CD4-positive, CD25-positive, alpha-beta regulatory T cell (primary cell): ENCODE measurements at regions not wholly inside any gene's neighbourhood (a gene's known extent, or its start where the extent isn't known, plus 50 kb on each side); places are given as distances from the start of the nearest gene placed in this dataset.

ENCODE experiments used
- ATAC-seq, 2 donors: fragments of 150-1000 bp; cut with Tn5 transposase; one replicate each; pipeline ENCODE4 v1.10.0; 2021; ENCODE audit warnings: low read depth in 2 of 2, moderate number of reproducible peaks in 2 of 2, moderate library complexity in 1 of 2
- DNase-seq, 3 donors: peaks; one replicate each; pipeline versions ENCODE4 v3.0.0 to v3.0.0-alpha.2; 2012 to 2022; ENCODE audit warnings: mixed read lengths in 1 of 3
- H3K27ac ChIP-seq: one replicate; pipeline ENCODE4 v1.7.0; 2013; ENCODE audit warnings: mild to moderate bottlenecking, low read length; ENCODE audit not compliant: insufficient read depth, poor library complexity, severe bottlenecking
- H3K27me3 ChIP-seq: one replicate; pipeline ENCODE4 v1.7.0; 2013; ENCODE audit warnings: low read length; ENCODE audit not compliant: control insufficient read depth, insufficient read depth
- H3K36me3 ChIP-seq: one replicate; pipeline ENCODE4 v1.7.0; 2013; ENCODE audit warnings: mild to moderate bottlenecking, low read length, moderate library complexity; ENCODE audit not compliant: control insufficient read depth, insufficient read depth
- H3K4me1 ChIP-seq: 2 replicates; pipeline ENCODE4 v1.7.0; 2013; ENCODE audit warnings: mild to moderate bottlenecking, low read length; ENCODE audit not compliant: insufficient read depth, control insufficient read depth, poor library complexity, severe bottlenecking
- H3K4me3 ChIP-seq: one replicate; pipeline ENCODE4 v1.7.0; 2013; ENCODE audit warnings: low read depth, mild to moderate bottlenecking, low read length, moderate library complexity
- H3K9me3 ChIP-seq, 2 experiments: 1 replicate in 1 of 2; 2 replicates in 1 of 2; pipeline ENCODE4 v1.7.0; 2013; ENCODE audit warnings: low read length in 2 of 2, mild to moderate bottlenecking in 1 of 2, moderate library complexity in 1 of 2; ENCODE audit not compliant: control insufficient read depth in 2 of 2
- H3K27ac Mint-ChIP-seq, 3 donors: one replicate each; pipeline ENCODE4 v1.8.0; 2020 to 2022; ENCODE audit warnings: mild to moderate bottlenecking in 3 of 3, mixed read lengths in 3 of 3, moderate library complexity in 2 of 3
- H3K27me3 Mint-ChIP-seq: one replicate; pipeline ENCODE4 v1.8.0; 2022; ENCODE audit warnings: mild to moderate bottlenecking, mixed read lengths
- H3K36me3 Mint-ChIP-seq: one replicate; pipeline ENCODE4 v1.8.0; 2020; ENCODE audit warnings: mixed read lengths
- H3K4me1 Mint-ChIP-seq, 4 donors: one replicate each; pipeline ENCODE4 v1.8.0; 2020 to 2022; ENCODE audit warnings: mixed read lengths in 4 of 4, mild to moderate bottlenecking in 1 of 4
- H3K4me3 Mint-ChIP-seq, 4 donors: one replicate each; pipeline ENCODE4 v1.8.0; 2020 to 2022; ENCODE audit warnings: mild to moderate bottlenecking in 4 of 4, mixed read lengths in 4 of 4, moderate library complexity in 3 of 4
- H3K9me3 Mint-ChIP-seq, 7 donors: one replicate each; pipeline ENCODE4 v1.8.0; 2020 to 2022; ENCODE audit warnings: mixed read lengths in 7 of 7, mild to moderate bottlenecking in 3 of 7, moderate library complexity in 2 of 7

GRCh38 chr3:117596503-117596902 lies 886.9 kb downstream of the TUSC7 start:
- DNase-seq (no peak), ATAC-seq (no peak)
- H3K9me3 Mint-ChIP-seq: peaks cover 0 to 17% (median 9%) of the 10 kb centered on the region in 7 donors
- no peak overlapping the region for H3K4me3 Mint-ChIP-seq
- Histone ChIP-seq H3K36me3 (no peaks in the 10 kb centered on the region), H3K9me3 (no peaks in the 10 kb centered on the region), H3K4me3 (no peak overlapping the region), H3K4me1 (no peaks in the 10 kb centered on the region), H3K27me3 (no peaks in the 10 kb centered on the region), H3K27ac (no peak overlapping the region)
- H3K27me3 Mint-ChIP-seq: no peaks in the 10 kb centered on the region
- no peaks in the 10 kb centered on the region for H3K4me1 Mint-ChIP-seq
- H3K36me3 Mint-ChIP-seq: no peaks in the 10 kb centered on the region
- no peak overlapping the region for H3K27ac Mint-ChIP-seq

- no peaks in the 10 kb centered on the region for H3K4me1 ChIP-seq
- no peaks in the 10 kb centered on the region for H3K27me3 ChIP-seq
- Mint-ChIP-seq H3K4me3 (no peak overlapping the region), H3K36me3 (no peaks in the 10 kb centered on the region), H3K27ac (no peak overlapping the region), H3K9me3 (peaks cover 0 to 19% (median 8%) of the 10 kb centered on the region in 7 donors), H3K4me1 (no peaks in the 10 kb centered on the region), H3K27me3 (no peaks in the 10 kb centered on the region)
- H3K27ac ChIP-seq: no peak overlapping the region
- H3K36me3 ChIP-seq: no peaks in the 10 kb centered on the region
- ATAC-seq (no peak), DNase-seq (no peak)
- no peaks in the 10 kb centered on the region for H3K9me3 ChIP-seq
- H3K4me3 ChIP-seq: no peak overlapping the region
Measured at GRCh38 chr3:117597865-117598264, 888.3 kb downstream of the TUSC7 start.

DNA sequence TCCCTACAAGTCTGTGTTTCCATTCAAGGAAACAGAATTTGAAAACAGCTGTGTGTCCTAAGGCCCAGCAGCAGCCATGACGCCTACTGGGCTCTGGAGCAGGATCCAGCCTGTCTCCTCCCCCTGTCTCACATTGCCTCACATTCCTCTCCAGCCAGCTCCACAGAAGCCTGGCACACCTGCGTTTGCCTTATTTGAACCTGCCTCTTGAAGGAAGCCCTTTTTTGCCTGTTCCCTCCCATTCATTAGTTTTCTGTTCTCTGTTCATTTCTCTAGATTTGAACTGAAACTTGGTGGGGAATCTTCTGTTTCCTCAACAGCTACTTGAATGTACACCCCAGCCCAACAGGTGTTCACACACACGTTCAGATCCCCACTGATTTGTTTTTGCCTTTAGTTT lies 890.5 kb downstream of the TUSC7 start:
- Mint-ChIP-seq H3K36me3 (no peaks in the 10 kb centered on the region), H3K9me3 (peaks cover 0 to 16% (median 8%) of the 10 kb centered on the region in 7 donors), H3K4me1 (no peaks in the 10 kb centered on the region), H3K4me3 (no peak overlapping the region), H3K27ac (no peak overlapping the region), H3K27me3 (no peaks in the 10 kb centered on the region)
- DNase-seq (no peak), ATAC-seq (no peak)
- no peak overlapping the region for H3K27ac ChIP-seq
- no peaks in the 10 kb centered on the region for H3K4me1 ChIP-seq
- no peaks in the 10 kb centered on the region for H3K27me3 ChIP-seq
- no peaks in the 10 kb centered on the region for H3K9me3 ChIP-seq
- no peaks in the 10 kb centered on the region for H3K36me3 ChIP-seq
- H3K4me3 ChIP-seq: no peak overlapping the region

- Mint-ChIP-seq H3K27me3 (no peaks in the 10 kb centered on the region), H3K9me3 (peaks cover 0 to 15% (median 7%) of the 10 kb centered on the region in 7 donors), H3K4me1 (no peaks in the 10 kb centered on the region), H3K27ac (no peak overlapping the region), H3K4me3 (no peak overlapping the region), H3K36me3 (no peaks in the 10 kb centered on the region)
- DNase-seq (no peak), ATAC-seq (no peak)
- no peaks in the 10 kb centered on the region for H3K27me3 ChIP-seq
- H3K36me3 ChIP-seq: no peaks in the 10 kb centered on the region
- H3K4me3 ChIP-seq: no peak overlapping the region
- no peaks in the 10 kb centered on the region for H3K9me3 ChIP-seq
- no peaks in the 10 kb centered on the region for H3K4me1 ChIP-seq
- H3K27ac ChIP-seq: no peak overlapping the region
Measured at GRCh38 chr3:117600666-117601065, 891.1 kb downstream of the TUSC7 start.

GRCh38 chr3:117602058-117602644 lies 892.6 kb downstream of the TUSC7 start:
- no peaks in the 10 kb centered on the region for H3K36me3 Mint-ChIP-seq
- no peak for ATAC-seq
- peaks cover 0 to 12% (median 6%) of the 10 kb centered on the region in 7 donors for H3K9me3 Mint-ChIP-seq
- no peaks in the 10 kb centered on the region for H3K27me3 Mint-ChIP-seq
- no peaks in the 10 kb centered on the region for H3K9me3 ChIP-seq
- no peak overlapping the region for H3K4me3 Mint-ChIP-seq
- H3K27me3 ChIP-seq: no peaks in the 10 kb centered on the region
- H3K4me1 Mint-ChIP-seq: no peaks in the 10 kb centered on the region
- H3K27ac Mint-ChIP-seq: no peak overlapping the region
- no peaks in the 10 kb centered on the region for H3K4me1 ChIP-seq
- no peak for DNase-seq
- H3K36me3 ChIP-seq: no peaks in the 10 kb centered on the region
- no peak overlapping the region for H3K4me3 ChIP-seq
- no peak overlapping the region for H3K27ac ChIP-seq

GRCh38 chr3:117603097-117603496 lies 893.5 kb downstream of the TUSC7 start:
- no peak overlapping the region for H3K27ac ChIP-seq
- peaks cover 0 to 12% (median 6%) of the 10 kb centered on the region in 7 donors for H3K9me3 Mint-ChIP-seq
- H3K4me3 Mint-ChIP-seq: no peak overlapping the region
- no peak overlapping the region for H3K4me3 ChIP-seq
- no peaks in the 10 kb centered on the region for H3K27me3 Mint-ChIP-seq
- ATAC-seq (no peak), DNase-seq (no peak)
- no peaks in the 10 kb centered on the region for H3K4me1 ChIP-seq
- H3K9me3 ChIP-seq: no peaks in the 10 kb centered on the region
- H3K27me3 ChIP-seq: no peaks in the 10 kb centered on the region
- H3K4me1 Mint-ChIP-seq: no peaks in the 10 kb centered on the region
- H3K36me3 Mint-ChIP-seq: no peaks in the 10 kb centered on the region
- H3K36me3 ChIP-seq: no peaks in the 10 kb centered on the region
- H3K27ac Mint-ChIP-seq: no peak overlapping the region

- no peaks in the 10 kb centered on the region for H3K4me1 Mint-ChIP-seq
- no peaks in the 10 kb centered on the region for H3K27me3 ChIP-seq
- H3K36me3 ChIP-seq: no peaks in the 10 kb centered on the region
- H3K9me3 ChIP-seq: no peaks in the 10 kb centered on the region
- H3K4me3 Mint-ChIP-seq: no peak overlapping the region
- no peak overlapping the region for H3K27ac ChIP-seq
- no peak overlapping the region for H3K27ac Mint-ChIP-seq
- ATAC-seq (no peak), DNase-seq (no peak)
- H3K9me3 Mint-ChIP-seq: peaks cover 0 to 14% (median 5%) of the 10 kb centered on the region in 7 donors
- H3K4me1 ChIP-seq: no peaks in the 10 kb centered on the region
- H3K36me3 Mint-ChIP-seq: no peaks in the 10 kb centered on the region
- H3K27me3 Mint-ChIP-seq: no peaks in the 10 kb centered on the region
- H3K4me3 ChIP-seq: no peak overlapping the region
Measured at GRCh38 chr3:117606866-117607265, 897.3 kb downstream of the TUSC7 start.

DNA sequence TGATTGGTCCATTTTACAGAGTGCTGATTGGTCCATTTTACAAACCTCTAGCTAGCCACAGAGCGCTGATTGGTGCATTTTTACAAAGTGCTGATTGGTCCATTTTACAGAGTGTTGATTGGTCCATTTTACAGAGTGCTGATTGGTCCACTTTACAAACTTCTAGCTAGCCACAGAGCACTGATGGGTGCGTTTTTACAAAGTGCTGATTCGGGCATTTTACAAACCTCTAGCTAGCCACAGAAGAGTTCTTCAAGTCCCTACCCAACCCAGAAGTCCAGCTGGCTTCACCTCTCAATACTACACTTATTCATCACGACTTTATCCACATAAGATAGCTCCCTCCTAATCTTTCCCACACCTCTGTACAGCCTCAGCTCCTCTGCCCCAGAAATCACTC lies 899.8 kb downstream of the TUSC7 start:
- no peak for ATAC-seq
- peaks cover 0 to 14% (median 4%) of the 10 kb centered on the region in 7 donors for H3K9me3 Mint-ChIP-seq
- no peaks in the 10 kb centered on the region for H3K9me3 ChIP-seq
- no peaks in the 10 kb centered on the region for H3K36me3 ChIP-seq
- H3K27me3 ChIP-seq: no peaks in the 10 kb centered on the region
- no peaks in the 10 kb centered on the region for H3K4me1 Mint-ChIP-seq
- no peaks in the 10 kb centered on the region for H3K27me3 Mint-ChIP-seq
- H3K4me1 ChIP-seq: no peaks in the 10 kb centered on the region
- H3K4me3 ChIP-seq: no peak overlapping the region
- DNase-seq: no peak
- H3K36me3 Mint-ChIP-seq: no peaks in the 10 kb centered on the region
- no peak overlapping the region for H3K27ac Mint-ChIP-seq
- H3K4me3 Mint-ChIP-seq: no peak overlapping the region
- no peak overlapping the region for H3K27ac ChIP-seq
